Calu3 (cell line): ENCODE measurements at regions not wholly inside any gene's neighbourhood (a gene's known extent, or its start where the extent isn't known, plus 50 kb on each side); places are given as distances from the start of the nearest gene placed in this dataset.

Source experiments
- BruUV-seq: library from RNA; stranded (reverse); fragments of 400-500 nt; replicated peaks from 2 replicates; lab custom pipeline; 2021; lab: Mats Ljungman, UMichigan
- CTCF ChIA-PET: fragments of 300-600 bp; sonication (Branson Sonifier 250); formaldehyde crosslinking; loops from one replicate; lab custom pipeline; 2022; ENCODE audit warnings: antibody characterized with exemption; lab: Charles Lee
- DNase-seq: peaks from one replicate; pipeline ENCODE4 v3.0.0; 2022
- H3K27ac Mint-ChIP-seq: one replicate; pipeline ENCODE4 v1.8.0; 2022; ENCODE audit warnings: mixed read lengths; ENCODE audit not compliant: unreplicated experiment
- H3K27me3 Mint-ChIP-seq: one replicate; pipeline ENCODE4 v1.8.0; 2022; ENCODE audit warnings: mixed read lengths; ENCODE audit not compliant: unreplicated experiment
- H3K36me3 Mint-ChIP-seq: one replicate; pipeline ENCODE4 v1.8.0; 2022; ENCODE audit warnings: mild to moderate bottlenecking, moderate library complexity, mixed read lengths; ENCODE audit not compliant: insufficient read depth, unreplicated experiment
- H3K4me1 Mint-ChIP-seq: one replicate; pipeline ENCODE4 v1.8.0; 2022; ENCODE audit warnings: mild to moderate bottlenecking, low read depth, mixed read lengths; ENCODE audit not compliant: unreplicated experiment
- H3K4me3 Mint-ChIP-seq: one replicate; pipeline ENCODE4 v1.8.0; 2022; ENCODE audit warnings: mild to moderate bottlenecking, low read depth, moderate library complexity, mixed read lengths; ENCODE audit not compliant: unreplicated experiment
- H3K9me3 Mint-ChIP-seq: one replicate; pipeline ENCODE4 v1.8.0; 2022; ENCODE audit warnings: low read depth, mixed read lengths; ENCODE audit not compliant: unreplicated experiment
- CTCF ChIP-seq: fragments of 200-600 bp; IDR thresholded peaks from one replicate; pipeline ENCODE4 v1.8.0; 2022; ENCODE audit warnings: antibody characterized with exemption; ENCODE audit not compliant: unreplicated experiment
- intact Hi-C: fragments of 100-400 bp; cut with micrococcal nuclease; formaldehyde crosslinking; loops from one replicate; pipeline ENCODE4 v1.10.0; 2022; ENCODE audit not compliant: unreplicated experiment

GRCh38 chr13:103431856-103432255, 365.6 kb upstream of the SLC10A2 start:
- intact Hi-C loops: loop anchor here (10.0 kb wide), 1 partner anchor 147 kb away; no protein-coding TSS in a partner anchor
- Mint-ChIP-seq H3K4me3 (no peak overlapping the region), H3K27me3 (no peaks in the 10 kb centered on the region), H3K27ac (no peak overlapping the region), H3K9me3 (no peaks in the 10 kb centered on the region), H3K36me3 (no peaks in the 10 kb centered on the region), H3K4me1 (no peaks in the 10 kb centered on the region)
- DNase-seq: no peak
- no TSS peak for BruUV-seq
- CTCF ChIA-PET: no interaction called here
- no peak for TF ChIP-seq CTCF

GRCh38 chr13:103430368-103430767, 364.2 kb upstream of the SLC10A2 start:
- H3K27ac Mint-ChIP-seq: no peak overlapping the region
- CTCF ChIA-PET: no interaction called here
- H3K4me3 Mint-ChIP-seq: no peak overlapping the region
- no peaks in the 10 kb centered on the region for H3K36me3 Mint-ChIP-seq
- intact Hi-C loops: loop anchor here (10.0 kb wide), 1 partner anchor 146 kb away; no protein-coding TSS in a partner anchor
- H3K4me1 Mint-ChIP-seq: no peaks in the 10 kb centered on the region
- no peak for TF ChIP-seq CTCF
- no peaks in the 10 kb centered on the region for H3K9me3 Mint-ChIP-seq
- H3K27me3 Mint-ChIP-seq: no peaks in the 10 kb centered on the region
- no TSS peak for BruUV-seq
- no peak for DNase-seq

- H3K27me3 Mint-ChIP-seq: no peaks in the 10 kb centered on the region
- H3K4me1 Mint-ChIP-seq: no peaks in the 10 kb centered on the region
- no peak overlapping the region for H3K4me3 Mint-ChIP-seq
- H3K9me3 Mint-ChIP-seq: no peaks in the 10 kb centered on the region
- no TSS peak for BruUV-seq
- no peak overlapping the region for H3K27ac Mint-ChIP-seq
- intact Hi-C loops: no loop called here
- no peaks in the 10 kb centered on the region for H3K36me3 Mint-ChIP-seq
- no peak for DNase-seq
- CTCF ChIA-PET: no interaction called here
- no peak for TF ChIP-seq CTCF
These were observed 343.8 kb upstream of the SLC10A2 start for GRCh38 chr13:103410002-103410401.

GRCh38 chr13:103406967-103407366, 340.8 kb upstream of the SLC10A2 start:
- CTCF ChIA-PET: no interaction called here
- Mint-ChIP-seq H3K9me3 (no peaks in the 10 kb centered on the region), H3K4me3 (no peak overlapping the region), H3K27me3 (no peaks in the 10 kb centered on the region), H3K4me1 (no peaks in the 10 kb centered on the region), H3K36me3 (no peaks in the 10 kb centered on the region), H3K27ac (no peak overlapping the region)
- intact Hi-C loops: no loop called here
- TF ChIP-seq CTCF: no peak
- no TSS peak for BruUV-seq
- no peak for DNase-seq
